Central memory CD8-positive, alpha-beta T cell (primary cell): ENCODE measurements at regions not wholly inside any gene's neighbourhood (a gene's known extent, or its start where the extent isn't known, plus 50 kb on each side); places are given as distances from the start of the nearest gene placed in this dataset.

Source experiments
- ATAC-seq: fragments of 150-1000 bp; cut with Tn5 transposase; replicated peaks from 2 replicates; pipeline ENCODE4 v1.10.0; 2022; ENCODE audit warnings: mild to moderate bottlenecking, moderate FRiP score, moderate number of reproducible peaks; ENCODE audit not compliant: poor library complexity, severe bottlenecking; ENCODE audit errors: extremely low read depth
- DNase-seq, 2 donors: peaks; one replicate each; pipeline ENCODE4 v3.0.0; 2021; ENCODE audit warnings: low spot score in 2 of 2
- H3K27ac Mint-ChIP-seq: one replicate; pipeline ENCODE4 v1.8.0; 2022; ENCODE audit warnings: low read depth, mild to moderate bottlenecking, moderate library complexity, mixed read lengths
- H3K27me3 Mint-ChIP-seq: one replicate; pipeline ENCODE4 v1.8.0; 2022; ENCODE audit warnings: mixed read lengths
- H3K36me3 Mint-ChIP-seq: one replicate; pipeline ENCODE4 v1.8.0; 2022; ENCODE audit warnings: mild to moderate bottlenecking, moderate library complexity, mixed read lengths; ENCODE audit not compliant: insufficient read depth
- H3K4me1 Mint-ChIP-seq: one replicate; pipeline ENCODE4 v1.8.0; 2022; ENCODE audit warnings: mixed read lengths
- H3K4me3 Mint-ChIP-seq: one replicate; pipeline ENCODE4 v1.8.0; 2022; ENCODE audit warnings: mild to moderate bottlenecking, moderate library complexity, mixed read lengths
- H3K9me3 Mint-ChIP-seq: one replicate; pipeline ENCODE4 v1.8.0; 2022; ENCODE audit warnings: mixed read lengths

GRCh38 chrX:45322820-45323219 is 122.1 kb upstream of the DIPK2B start:
- H3K27ac Mint-ChIP-seq: no peak overlapping the region
- no peaks in the 10 kb centered on the region for H3K4me1 Mint-ChIP-seq
- DNase-seq (no peak), ATAC-seq (no peak)
- no peak overlapping the region for H3K4me3 Mint-ChIP-seq
- H3K9me3 Mint-ChIP-seq: no peaks in the 10 kb centered on the region
- peaks cover 23% of the 10 kb centered on the region for H3K27me3 Mint-ChIP-seq
- H3K36me3 Mint-ChIP-seq: no peaks in the 10 kb centered on the region

GRCh38 chrX:45322382-45322781 is 121.7 kb upstream of the DIPK2B start:
- no peaks in the 10 kb centered on the region for H3K4me1 Mint-ChIP-seq
- no peaks in the 10 kb centered on the region for H3K36me3 Mint-ChIP-seq
- H3K9me3 Mint-ChIP-seq: no peaks in the 10 kb centered on the region
- DNase-seq (no peak), ATAC-seq (no peak)
- no peak overlapping the region for H3K4me3 Mint-ChIP-seq
- H3K27ac Mint-ChIP-seq: no peak overlapping the region
- H3K27me3 Mint-ChIP-seq: peaks cover 27% of the 10 kb centered on the region

GRCh38 chrX:45320191-45320590 is 119.5 kb upstream of the DIPK2B start:
- Mint-ChIP-seq H3K4me3 (no peak overlapping the region), H3K4me1 (no peaks in the 10 kb centered on the region), H3K27ac (no peak overlapping the region), H3K36me3 (no peaks in the 10 kb centered on the region), H3K27me3 (peaks cover 31% of the 10 kb centered on the region), H3K9me3 (no peaks in the 10 kb centered on the region)
- ATAC-seq (no peak), DNase-seq (no peak)

GRCh38 chrX:45309801-45310200 is 109.1 kb upstream of the DIPK2B start:
- Mint-ChIP-seq H3K4me1 (no peaks in the 10 kb centered on the region), H3K4me3 (no peak overlapping the region), H3K27ac (no peak overlapping the region), H3K36me3 (no peaks in the 10 kb centered on the region), H3K9me3 (no peaks in the 10 kb centered on the region), H3K27me3 (no peaks in the 10 kb centered on the region)
- no peak for ATAC-seq
- no peak for DNase-seq

- ATAC-seq (no peak), DNase-seq (no peak)
- H3K4me3 Mint-ChIP-seq: no peak overlapping the region
- no peaks in the 10 kb centered on the region for H3K4me1 Mint-ChIP-seq
- no peaks in the 10 kb centered on the region for H3K9me3 Mint-ChIP-seq
- no peak overlapping the region for H3K27ac Mint-ChIP-seq
- H3K36me3 Mint-ChIP-seq: no peaks in the 10 kb centered on the region
- no peaks in the 10 kb centered on the region for H3K27me3 Mint-ChIP-seq
Observed at GRCh38 chrX:45309096-45309495, 108.4 kb upstream of the DIPK2B start.

GRCh38 chrX:45306794-45307193 is 106.1 kb upstream of the DIPK2B start:
- Mint-ChIP-seq H3K36me3 (no peaks in the 10 kb centered on the region), H3K4me3 (no peak overlapping the region), H3K27me3 (no peaks in the 10 kb centered on the region), H3K27ac (no peak overlapping the region), H3K9me3 (no peaks in the 10 kb centered on the region), H3K4me1 (no peaks in the 10 kb centered on the region)
- ATAC-seq (no peak), DNase-seq (no peak)

GRCh38 chrX:45300638-45301037 is 100.0 kb upstream of the DIPK2B start:
- no peaks in the 10 kb centered on the region for H3K4me1 Mint-ChIP-seq
- H3K4me3 Mint-ChIP-seq: no peak overlapping the region
- H3K27ac Mint-ChIP-seq: no peak overlapping the region
- no peaks in the 10 kb centered on the region for H3K36me3 Mint-ChIP-seq
- H3K9me3 Mint-ChIP-seq: no peaks in the 10 kb centered on the region
- H3K27me3 Mint-ChIP-seq: no peaks in the 10 kb centered on the region
- ATAC-seq: no peak
- no peak for DNase-seq

- Mint-ChIP-seq H3K27me3 (peaks cover 5% of the 10 kb centered on the region), H3K9me3 (no peaks in the 10 kb centered on the region), H3K4me3 (no peak overlapping the region), H3K4me1 (no peaks in the 10 kb centered on the region), H3K36me3 (no peaks in the 10 kb centered on the region), H3K27ac (no peak overlapping the region)
- DNase-seq (no peak), ATAC-seq (no peak)
Observed at GRCh38 chrX:45295259-45295986, 94.7 kb upstream of the DIPK2B start.

GRCh38 chrX:45274576-45274975 is 73.9 kb upstream of the DIPK2B start:
- Mint-ChIP-seq H3K36me3 (no peaks in the 10 kb centered on the region), H3K4me1 (no peaks in the 10 kb centered on the region), H3K27ac (no peak overlapping the region), H3K9me3 (no peaks in the 10 kb centered on the region), H3K4me3 (no peak overlapping the region), H3K27me3 (peaks cover 13% of the 10 kb centered on the region)
- DNase-seq: no peak
- ATAC-seq: no peak

- no peaks in the 10 kb centered on the region for H3K4me1 Mint-ChIP-seq
- DNase-seq: no peak
- H3K27me3 Mint-ChIP-seq: peaks cover 13% of the 10 kb centered on the region
- ATAC-seq: no peak
- no peak overlapping the region for H3K4me3 Mint-ChIP-seq
- H3K36me3 Mint-ChIP-seq: no peaks in the 10 kb centered on the region
- no peak overlapping the region for H3K27ac Mint-ChIP-seq
- no peaks in the 10 kb centered on the region for H3K9me3 Mint-ChIP-seq
Observed at GRCh38 chrX:45267007-45267406, 66.3 kb upstream of the DIPK2B start.

GRCh38 chrX:45266456-45266855 is 65.8 kb upstream of the DIPK2B start:
- Mint-ChIP-seq H3K27me3 (peaks cover 12% of the 10 kb centered on the region), H3K4me3 (no peak overlapping the region), H3K27ac (no peak overlapping the region), H3K4me1 (no peaks in the 10 kb centered on the region), H3K9me3 (no peaks in the 10 kb centered on the region), H3K36me3 (no peaks in the 10 kb centered on the region)
- DNase-seq (no peak), ATAC-seq (no peak)

GRCh38 chrX:45264865-45265264 is 64.2 kb upstream of the DIPK2B start:
- no peak overlapping the region for H3K27ac Mint-ChIP-seq
- DNase-seq: no peak
- H3K4me1 Mint-ChIP-seq: no peaks in the 10 kb centered on the region
- no peaks in the 10 kb centered on the region for H3K27me3 Mint-ChIP-seq
- no peak for ATAC-seq
- no peaks in the 10 kb centered on the region for H3K9me3 Mint-ChIP-seq
- no peaks in the 10 kb centered on the region for H3K36me3 Mint-ChIP-seq
- H3K4me3 Mint-ChIP-seq: no peak overlapping the region

- no peaks in the 10 kb centered on the region for H3K9me3 Mint-ChIP-seq
- no peaks in the 10 kb centered on the region for H3K27me3 Mint-ChIP-seq
- no peak overlapping the region for H3K27ac Mint-ChIP-seq
- no peaks in the 10 kb centered on the region for H3K36me3 Mint-ChIP-seq
- DNase-seq: no peak
- no peaks in the 10 kb centered on the region for H3K4me1 Mint-ChIP-seq
- no peak overlapping the region for H3K4me3 Mint-ChIP-seq
- no peak for ATAC-seq
Observed at GRCh38 chrX:45261471-45261870, 60.8 kb upstream of the DIPK2B start.
